GM18858 (cell line): ENCODE measurements at regions not wholly inside any gene's neighbourhood (a gene's known extent, or its start where the extent isn't known, plus 50 kb on each side); places are given as distances from the start of the nearest gene placed in this dataset.

Source experiments
- ATAC-seq: cut with Tn5 transposase; IDR thresholded peaks from one replicate; pipeline ENCODE4 v1.9.1; 2021; ENCODE audit not compliant: unreplicated experiment

DNA sequence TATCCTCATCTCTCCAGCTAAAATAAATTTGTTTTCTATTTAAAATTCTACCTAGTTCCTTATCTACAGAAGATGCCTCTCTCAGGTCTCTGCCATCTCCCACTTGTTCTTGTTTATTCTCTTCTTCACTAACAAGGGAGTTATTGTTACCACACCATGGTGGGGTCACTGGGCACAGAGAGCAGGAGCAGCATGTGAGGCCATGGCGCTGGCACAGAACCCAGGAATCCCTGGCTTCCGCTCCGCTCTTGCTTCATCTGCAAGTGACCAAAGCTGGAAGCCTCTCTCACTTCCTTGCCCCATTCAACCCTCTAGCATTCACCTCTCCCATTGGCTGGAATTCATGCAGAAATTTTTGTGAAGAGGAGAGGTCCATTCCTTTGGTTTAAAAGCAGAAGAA is 190.7 kb upstream of the NCAM1 start:
- no peak for ATAC-seq

DNA sequence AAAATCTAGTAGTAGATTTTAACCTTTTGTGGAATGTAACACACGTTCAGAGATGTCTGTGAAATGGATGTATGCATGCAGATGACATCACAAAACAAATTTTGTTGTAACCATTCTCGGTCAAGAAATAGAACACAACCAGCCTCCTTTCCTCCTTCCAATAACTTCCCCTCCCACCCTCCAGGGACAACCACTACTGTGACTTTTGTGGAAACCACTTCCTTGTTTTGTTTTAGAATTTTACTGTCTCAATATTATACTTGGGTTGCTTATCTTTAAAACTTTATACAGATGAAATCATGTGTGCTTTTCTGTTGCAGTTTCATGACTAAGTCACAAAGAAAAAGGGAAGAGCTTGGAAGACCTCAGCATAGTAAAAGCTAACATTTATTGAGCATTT is 189.4 kb upstream of the NCAM1 start:
- ATAC-seq: no peak

DNA sequence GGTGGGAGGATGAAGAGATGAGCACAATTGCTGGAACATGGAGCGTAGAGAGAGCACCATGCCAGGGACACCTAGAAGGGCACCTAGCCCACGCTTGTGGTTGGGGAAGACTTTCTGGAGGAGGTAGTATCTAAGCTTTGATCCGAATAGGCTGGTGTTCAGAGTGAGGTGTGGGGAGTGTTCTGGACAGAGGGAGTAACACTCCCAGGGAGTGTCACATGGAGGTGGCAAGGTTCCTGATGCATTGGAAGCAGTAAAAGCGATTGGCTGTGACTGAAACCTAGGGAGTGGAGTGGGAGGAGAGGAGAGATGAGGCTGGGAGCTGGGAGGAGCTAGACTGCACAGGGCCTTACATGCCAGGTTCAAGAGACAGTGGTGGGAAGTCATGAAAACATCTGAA is 188.0 kb upstream of the NCAM1 start:
- ATAC-seq: no peak

DNA sequence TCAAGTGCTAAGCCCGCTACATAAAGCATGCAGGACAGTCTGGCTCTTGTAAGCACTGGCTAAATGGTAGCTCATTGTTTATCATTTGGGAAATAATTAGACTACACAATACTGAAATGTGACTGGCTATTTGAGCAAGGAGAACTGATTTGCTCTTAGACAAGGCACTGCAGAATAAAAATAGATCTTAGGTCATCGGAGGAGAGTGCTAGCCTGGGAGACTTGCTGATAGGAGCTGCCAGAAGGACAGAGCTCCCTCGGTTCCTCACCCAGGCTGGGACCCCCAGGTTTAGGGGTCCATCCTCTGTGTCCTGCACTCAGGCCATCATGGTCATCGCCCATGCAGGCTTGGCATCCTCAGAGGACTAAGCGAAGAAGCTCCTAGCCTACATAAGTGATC is 184.4 kb upstream of the NCAM1 start:
- ATAC-seq: no peak

DNA sequence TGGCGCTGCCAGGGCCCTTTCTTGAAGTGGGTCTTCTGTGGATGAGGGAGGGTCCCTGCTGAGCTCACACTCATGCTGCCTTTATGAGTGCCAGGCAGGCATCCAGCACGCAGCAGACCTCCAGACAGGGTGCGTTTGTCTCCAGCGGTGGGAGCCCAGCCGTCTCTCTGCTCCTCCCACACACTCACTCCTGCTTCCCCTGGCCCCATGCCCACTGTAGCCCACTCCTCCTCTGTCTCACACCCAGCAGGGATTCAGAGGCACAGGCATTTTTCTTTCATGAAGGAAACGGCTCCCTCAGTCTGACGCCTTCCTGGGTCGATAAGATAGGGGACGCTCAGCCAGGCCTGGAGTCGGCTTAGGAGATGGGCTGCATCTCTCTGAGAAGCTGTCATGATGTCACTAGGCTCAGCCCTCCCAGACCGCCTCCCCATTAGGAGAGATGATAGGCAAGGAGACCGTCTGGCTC is 183.9 kb upstream of the NCAM1 start:
- no peak for ATAC-seq

DNA sequence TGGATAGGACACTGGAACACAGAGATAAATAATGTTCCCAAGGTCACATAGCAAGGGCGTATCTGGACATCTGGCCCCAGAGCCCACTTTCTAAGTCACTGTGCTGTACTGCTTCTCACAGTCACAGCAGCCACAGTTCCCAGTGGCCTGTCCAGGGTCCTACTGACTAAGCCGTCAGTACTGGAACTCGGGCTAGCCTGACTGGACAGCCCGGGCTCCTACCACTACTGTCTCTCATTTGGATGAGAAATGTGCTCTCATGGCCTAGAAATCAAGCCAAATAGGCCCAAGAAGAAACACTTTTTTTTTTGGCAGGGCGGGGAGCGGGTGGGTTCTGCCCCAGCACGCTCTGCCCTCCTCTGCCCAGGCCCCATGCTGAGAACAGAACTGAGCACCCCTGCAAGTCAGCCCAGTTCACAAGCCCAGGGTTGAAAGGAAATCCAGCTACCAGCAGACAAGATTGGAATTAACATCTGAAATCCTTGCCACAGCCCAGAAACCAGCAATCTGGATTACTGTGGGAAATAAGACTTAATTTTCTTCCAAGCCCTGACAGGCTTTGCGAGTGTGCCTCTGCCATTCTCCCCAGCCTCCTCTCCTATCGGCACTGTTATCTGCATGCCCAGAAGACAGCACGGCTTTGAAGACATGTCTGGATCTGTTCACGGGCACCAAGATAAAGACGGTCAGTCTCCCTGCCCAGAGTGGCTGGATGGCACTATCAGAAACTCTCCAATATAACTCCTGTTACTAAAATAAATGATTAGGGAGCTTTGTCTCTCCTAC is 182.9 kb upstream of the NCAM1 start:
- no peak for ATAC-seq

DNA sequence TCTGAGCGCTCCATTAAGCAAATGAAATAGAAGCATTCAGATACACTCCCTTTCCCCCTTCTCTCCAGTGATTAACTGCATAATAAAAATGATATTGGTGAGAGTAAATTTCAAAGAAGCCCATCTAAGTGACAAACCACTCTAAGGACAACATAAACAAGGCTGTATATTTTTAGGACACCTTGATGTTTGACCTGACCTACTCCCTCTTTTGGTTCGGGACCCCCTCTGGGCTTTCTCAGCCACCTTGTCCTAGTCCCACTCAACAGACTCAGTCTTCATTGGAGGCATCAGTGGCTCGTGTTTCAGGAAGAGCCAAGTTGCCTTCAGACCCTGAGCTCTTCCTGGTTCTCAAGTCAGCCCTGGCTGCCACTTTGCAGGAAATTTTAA is 182.3 kb upstream of the NCAM1 start:
- ATAC-seq: no peak

DNA sequence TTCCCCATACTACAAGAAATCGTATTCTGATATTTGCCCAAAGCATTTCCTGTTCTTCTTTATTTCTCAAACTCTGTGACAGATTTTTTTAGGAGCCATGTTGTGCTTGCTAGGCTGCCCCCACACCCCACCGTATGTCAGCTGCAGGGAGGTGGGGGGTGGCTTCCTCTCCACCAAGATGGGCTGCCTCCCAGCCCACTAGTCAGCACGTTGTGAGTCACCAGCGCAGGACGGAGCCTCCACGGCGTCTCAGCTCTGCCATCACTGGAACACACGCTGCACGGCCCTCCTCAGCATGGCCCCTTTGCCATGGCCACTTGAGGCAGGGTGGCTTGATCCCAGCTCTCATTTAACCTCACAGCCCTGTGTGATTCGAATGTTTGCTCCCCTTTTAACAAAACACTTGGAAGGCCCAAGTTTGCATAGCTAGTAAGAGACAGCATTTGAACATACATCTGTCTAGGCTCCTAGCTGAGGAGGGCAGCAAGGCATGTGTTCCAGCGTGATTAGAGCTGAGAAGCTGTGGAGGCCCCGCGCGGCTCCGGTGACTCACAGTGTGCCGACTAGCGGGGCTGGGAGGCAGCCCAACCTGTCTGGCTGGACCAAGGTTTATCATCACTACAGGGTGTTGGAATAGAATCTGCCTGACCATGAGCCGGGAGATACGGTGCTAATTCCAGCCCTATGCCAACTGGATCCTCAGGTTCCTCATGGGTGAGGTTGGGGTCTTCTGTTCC is 180.7 kb upstream of the NCAM1 start:
- ATAC-seq: no peak

DNA sequence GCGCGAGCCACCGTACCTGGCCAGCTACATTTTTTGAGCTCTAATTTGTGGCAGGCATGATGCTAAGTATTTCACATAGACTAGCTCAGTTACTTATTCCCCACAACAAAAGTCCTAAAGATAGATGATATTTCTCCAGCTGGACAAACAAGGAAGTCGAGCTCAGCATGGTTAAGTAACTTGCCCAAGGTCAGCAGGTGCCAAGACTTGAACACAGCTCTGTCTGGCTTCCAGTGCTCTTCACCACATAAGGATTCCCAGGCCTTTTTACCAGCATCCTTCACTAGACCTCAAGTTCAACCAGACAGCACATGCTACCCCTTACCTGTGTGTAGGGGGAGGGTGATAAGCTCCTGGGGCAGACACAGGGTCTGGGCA is 177.3 kb upstream of the NCAM1 start:
- ATAC-seq: no peak

DNA sequence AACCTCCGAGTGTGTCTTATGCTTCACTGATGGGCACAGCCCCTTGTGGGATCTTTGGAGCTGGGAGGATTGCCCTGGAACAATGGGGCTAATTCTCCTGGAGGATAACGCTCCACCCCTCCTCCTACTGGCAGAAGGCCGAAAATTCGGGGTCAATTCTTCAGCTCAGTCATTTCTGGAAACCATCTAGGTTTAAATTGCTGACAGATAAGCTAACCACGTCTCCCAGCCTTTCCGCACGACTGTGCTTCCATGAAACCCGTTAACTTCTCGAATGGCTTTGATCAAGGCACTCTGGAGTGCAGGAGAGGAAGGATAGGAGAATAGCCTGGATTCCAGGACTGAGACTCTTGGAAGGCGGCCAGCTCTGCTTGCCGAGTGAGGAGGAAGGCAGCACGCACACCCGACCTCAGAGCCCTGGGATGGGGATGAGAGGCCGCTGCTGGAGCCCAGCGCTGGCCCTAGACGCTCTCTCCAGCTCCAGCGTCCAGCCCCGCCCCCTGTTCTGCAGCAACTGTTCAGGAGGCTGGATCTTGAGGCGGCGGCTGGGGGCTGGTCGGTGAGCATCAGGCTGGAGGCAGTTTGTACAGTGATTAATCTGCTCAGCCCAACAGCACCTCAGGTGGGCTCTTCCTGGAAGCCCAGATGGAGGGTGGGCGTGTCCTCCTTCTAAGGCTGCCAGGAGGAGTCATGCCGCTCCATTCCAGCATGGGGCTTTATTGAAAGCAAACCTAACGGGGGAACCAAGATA is 176.7 kb upstream of the NCAM1 start:
- no peak for ATAC-seq

DNA sequence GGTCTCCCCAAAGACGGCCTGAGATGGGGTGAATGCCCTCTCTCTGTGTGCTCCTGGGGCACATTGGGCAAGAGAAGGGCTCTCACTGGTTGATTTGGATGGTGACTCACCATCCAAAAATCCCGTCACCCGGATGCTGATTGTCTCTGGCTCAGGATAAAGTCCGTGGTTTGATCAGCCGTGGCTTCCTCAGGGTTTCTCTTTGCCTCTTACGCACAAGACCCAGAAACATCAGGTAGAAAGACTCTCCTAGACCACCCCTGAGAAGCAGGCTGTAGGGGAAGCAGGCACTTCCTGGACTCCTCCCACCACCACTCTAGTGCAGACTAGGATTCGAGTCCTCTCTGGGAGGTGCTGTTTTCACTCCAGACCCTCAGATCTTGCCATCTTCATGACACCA is 176.1 kb upstream of the NCAM1 start:
- no peak for ATAC-seq

DNA sequence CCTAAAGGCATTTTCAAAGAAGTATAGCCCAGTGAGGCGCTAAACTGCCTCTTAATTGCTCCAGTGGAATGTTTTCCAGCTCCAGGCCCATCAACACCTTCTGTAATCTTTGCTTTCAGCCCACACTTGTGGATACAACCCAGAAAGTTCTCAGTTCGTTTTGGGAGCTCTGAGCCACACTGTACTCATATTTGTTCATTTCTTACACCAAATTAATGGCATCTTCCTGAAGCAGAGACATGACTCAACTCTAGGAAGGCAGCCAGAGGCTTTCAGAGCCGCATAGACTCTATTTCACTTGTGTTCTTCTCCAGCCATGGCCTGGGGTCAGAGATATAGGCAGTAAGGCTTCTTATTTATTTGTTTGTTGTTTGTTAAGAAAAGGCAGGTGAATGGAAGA is 175.5 kb upstream of the NCAM1 start:
- no peak for ATAC-seq

DNA sequence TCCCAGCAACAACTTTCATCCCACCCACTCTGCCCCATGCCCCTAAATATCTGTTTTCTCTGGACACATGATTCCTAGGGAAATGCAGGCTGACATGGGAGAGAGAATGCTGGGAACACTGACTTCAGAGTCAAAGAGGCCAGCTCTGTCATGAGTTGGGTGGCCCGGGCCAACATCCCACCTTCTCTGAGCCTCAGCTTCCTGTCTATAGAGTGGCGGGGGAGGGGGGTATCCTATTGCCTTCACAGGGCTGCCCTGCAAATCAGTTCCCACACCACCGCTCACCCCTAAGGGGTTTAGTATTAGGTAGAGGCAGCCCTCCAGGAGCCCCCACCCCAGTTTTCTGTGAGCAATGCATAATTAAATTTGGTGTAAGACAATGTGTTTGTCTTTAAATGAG is 175.0 kb upstream of the NCAM1 start:
- no peak for ATAC-seq

DNA sequence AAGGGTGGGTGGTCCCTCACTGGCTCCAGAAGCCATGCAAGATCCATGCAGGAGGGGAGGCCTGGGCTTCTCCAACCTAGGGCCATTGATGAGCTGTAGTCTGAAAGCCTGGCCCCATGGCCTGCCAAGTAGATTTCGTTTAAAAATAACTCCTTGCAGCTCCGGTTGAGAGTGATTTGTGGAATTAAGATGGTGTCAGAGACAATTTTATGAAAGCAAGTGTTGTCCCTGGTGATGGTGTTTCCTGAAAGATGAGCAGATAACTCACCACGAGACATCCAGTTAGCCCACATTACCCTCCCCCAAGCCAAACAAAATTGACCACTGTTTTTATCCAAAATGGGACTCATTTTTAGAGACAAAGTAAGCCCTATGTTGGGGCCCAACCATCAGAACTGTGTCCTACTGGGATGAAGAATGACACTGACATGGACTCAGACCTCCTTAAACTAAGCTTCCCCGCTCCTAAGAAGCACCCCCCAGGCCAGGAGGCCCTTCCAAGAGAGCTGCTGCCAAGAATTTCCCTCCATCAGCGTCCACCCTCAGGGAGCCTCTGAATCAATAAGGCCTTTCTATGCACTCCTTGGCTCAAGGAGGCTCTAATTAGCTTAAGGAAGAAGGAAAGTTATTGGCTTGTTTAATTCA is 174.2 kb upstream of the NCAM1 start:
- ATAC-seq: no peak

DNA sequence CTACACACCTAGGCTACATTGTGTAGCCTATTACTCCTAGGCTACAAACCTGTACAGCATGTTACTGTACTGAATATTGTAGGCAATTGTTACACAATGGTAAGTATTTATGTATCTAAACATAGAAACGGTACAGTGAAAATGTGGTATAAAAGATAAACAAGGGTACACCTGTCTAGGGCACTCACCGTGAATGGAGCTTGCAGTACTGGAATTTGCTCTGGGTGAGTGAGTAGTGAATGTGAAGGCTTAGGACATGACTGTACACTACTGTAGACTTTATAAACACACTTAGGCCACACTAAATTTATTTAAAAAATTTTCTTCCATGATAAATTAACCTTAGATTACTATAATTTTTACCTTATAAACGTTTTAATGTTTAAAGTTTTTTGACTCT is 171.7 kb upstream of the NCAM1 start:
- no peak for ATAC-seq

DNA sequence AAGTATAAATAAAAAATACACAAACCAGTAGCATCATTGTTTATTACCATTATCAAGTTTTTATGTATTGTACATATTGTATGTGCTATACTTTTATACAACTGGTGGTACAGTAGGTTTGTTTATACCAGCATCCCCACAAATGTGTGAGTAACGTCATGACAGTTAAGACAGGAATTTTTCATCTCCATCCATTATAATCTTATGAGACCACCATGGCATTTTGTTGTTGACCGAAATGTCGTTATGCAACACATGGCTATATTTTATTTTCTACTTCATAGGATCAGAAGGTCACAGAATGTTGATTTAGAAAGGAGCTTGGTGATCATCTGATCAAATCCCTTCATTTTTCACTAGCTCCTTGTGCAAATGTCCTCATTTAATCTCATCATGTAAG is 170.9 kb upstream of the NCAM1 start:
- no peak for ATAC-seq

DNA sequence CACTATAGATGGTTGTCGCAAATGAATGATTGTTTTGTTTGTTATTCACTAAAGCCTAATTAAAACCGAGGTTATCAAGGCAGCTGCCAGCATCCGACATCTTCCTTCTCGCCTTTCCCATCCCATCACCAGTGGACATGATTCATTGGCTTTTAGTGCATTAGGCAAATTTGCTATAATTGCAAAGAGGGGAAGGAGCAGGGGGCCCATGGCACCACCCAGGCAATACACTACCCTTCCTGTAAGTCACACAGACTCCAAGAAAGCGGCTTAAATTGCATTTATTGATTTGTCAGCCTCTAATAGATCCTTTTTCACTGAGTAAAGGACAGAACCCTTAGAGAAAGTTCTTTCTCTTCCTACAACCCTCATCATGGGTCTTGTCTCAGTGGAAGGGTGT is 169.2 kb upstream of the NCAM1 start:
- no peak for ATAC-seq

DNA sequence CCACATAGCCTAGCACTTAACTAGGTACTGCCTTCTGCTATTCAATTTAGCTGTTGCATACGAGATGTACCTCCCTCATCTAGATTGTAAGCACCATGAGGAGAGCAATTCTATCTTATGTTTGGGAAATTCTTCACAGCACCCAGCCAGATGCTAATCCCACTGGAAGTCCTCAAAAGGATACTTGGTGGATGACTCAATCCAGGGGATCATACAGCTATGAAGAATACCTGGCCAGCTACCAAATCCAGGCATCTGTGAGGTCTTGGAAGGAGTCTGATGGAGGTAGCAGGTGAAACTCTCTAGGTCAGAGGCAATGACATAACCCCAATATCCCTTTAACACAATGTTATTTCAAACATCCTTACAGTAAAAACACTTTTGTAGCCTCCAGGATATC is 167.8 kb upstream of the NCAM1 start:
- ATAC-seq: no peak

DNA sequence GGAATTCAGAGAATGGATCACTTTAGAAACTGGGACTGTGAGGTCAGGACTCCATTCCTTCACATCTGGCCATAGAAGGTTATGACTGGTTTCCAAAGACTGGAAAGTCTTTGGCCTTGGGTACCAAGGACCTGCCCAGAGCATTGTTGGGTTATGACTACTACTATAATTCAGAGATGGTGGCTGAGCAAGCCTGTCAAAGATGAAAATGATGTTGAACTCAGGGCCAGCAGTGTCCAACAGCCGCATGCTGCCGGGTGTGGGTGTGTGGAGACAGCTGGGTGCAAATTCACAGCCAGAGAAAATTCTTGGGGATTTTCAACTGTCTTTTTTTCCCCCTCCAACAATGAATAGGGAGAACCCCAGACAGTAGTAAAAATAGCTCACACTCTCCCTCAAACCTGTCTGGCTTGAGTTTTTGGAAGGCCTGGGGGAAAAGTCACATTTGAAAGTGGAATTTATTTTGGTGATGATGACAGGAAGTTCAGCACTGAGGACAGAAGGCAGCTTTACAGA is 166.8 kb upstream of the NCAM1 start:
- no peak for ATAC-seq

DNA sequence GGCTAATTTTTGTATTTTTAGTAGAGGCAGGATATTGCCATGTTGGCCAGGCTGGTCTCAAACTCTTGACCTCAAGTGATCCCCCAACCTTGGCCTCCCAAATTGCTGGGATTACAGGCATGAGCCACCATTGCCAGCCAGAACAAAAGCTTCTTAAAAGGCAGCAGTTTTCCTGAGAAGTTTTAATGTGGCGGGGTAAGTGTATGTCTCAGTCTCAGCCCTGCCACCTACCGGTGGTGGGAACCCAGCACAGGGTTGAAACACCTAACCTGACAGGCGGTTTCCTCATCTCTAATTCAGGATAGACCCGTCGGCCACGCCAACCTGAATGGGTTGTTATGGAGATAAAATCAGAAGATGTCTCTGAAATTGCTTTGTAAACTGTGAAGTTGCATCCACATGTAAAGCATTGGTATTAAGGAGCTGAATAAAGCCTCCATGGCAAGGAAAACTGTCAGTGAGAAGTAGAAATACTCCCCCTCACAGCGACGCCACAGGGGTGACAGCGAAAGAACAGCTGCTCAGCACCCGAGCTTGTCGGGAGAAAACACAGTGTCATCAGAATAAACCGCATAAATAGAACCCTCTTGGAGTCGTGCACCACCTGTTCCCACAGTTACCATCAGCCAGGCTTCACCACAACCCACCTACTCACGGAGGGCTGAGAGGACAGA is 165.9 kb upstream of the NCAM1 start:
- ATAC-seq: no peak
